ENCODE measurements at regions not wholly inside any gene's neighbourhood (a gene's known extent, or its start where the extent isn't known, plus 50 kb on each side); places are given as distances from the start of the nearest gene placed in this dataset.

GRCh38 chr11:23944923-23945322, 551.9 kb upstream of the LUZP2 start:
- no peak for TF ChIP-seq CTCF (IDR thresholded peaks at IDR 0.05)
- H3K27ac Mint-ChIP-seq, result no peak overlapping the region
- H3K9me3 Mint-ChIP-seq, result no peaks in the 10 kb centered on the region
- H3K27me3 Mint-ChIP-seq (ENCODE audit: insufficient read depth), result no peaks in the 10 kb centered on the region
- DNase-seq, result no peak
- 0 out of 2 replicates have a peak, but pooled peaks cover 4% of the 10 kb centered on the region for H3K36me3 Mint-ChIP-seq (ENCODE audit: low read depth)
- peaks cover 35% of the 10 kb centered on the region for H3K4me1 Mint-ChIP-seq (ENCODE audit: low read depth)
- H3K4me3 Mint-ChIP-seq, result no peak overlapping the region

GRCh38 chr11:23947883-23948282, 549.0 kb upstream of the LUZP2 start:
- H3K4me3 Mint-ChIP-seq, result no peak overlapping the region
- H3K9me3 Mint-ChIP-seq, result no peaks in the 10 kb centered on the region
- no peaks in the 10 kb centered on the region; the same call in 1 of the 2 replicates for H3K27me3 Mint-ChIP-seq (ENCODE audit: insufficient read depth)
- no peak for TF ChIP-seq CTCF (IDR thresholded peaks at IDR 0.05)
- no peak for DNase-seq
- H3K27ac Mint-ChIP-seq, result 0 out of 2 replicates have a peak overlapping the region, but pooled peaks have one; percentile 13
- peaks cover 35% of the 10 kb centered on the region for H3K4me1 Mint-ChIP-seq (ENCODE audit: low read depth)
- no peaks in the 10 kb centered on the region for H3K36me3 Mint-ChIP-seq (ENCODE audit: low read depth)

- no peak for TF ChIP-seq CTCF (IDR thresholded peaks at IDR 0.05)
- H3K9me3 Mint-ChIP-seq, result no peaks in the 10 kb centered on the region
- no peak overlapping the region for H3K4me3 Mint-ChIP-seq
- H3K4me1 Mint-ChIP-seq (ENCODE audit: low read depth), result peaks cover 35% of the 10 kb centered on the region
- no peak overlapping the region for H3K27ac Mint-ChIP-seq
- no peaks in the 10 kb centered on the region for H3K36me3 Mint-ChIP-seq (ENCODE audit: low read depth)
- DNase-seq, result no peak
- H3K27me3 Mint-ChIP-seq (ENCODE audit: insufficient read depth), result no peaks in the 10 kb centered on the region; the same call in 1 of the 2 replicates
These were observed 548.0 kb upstream of the LUZP2 start for GRCh38 chr11:23948851-23949250.

GRCh38 chr11:23953951-23954710, 542.7 kb upstream of the LUZP2 start:
- Mint-ChIP-seq H3K4me3 (no peak overlapping the region), H3K9me3 (no peaks in the 10 kb centered on the region), H3K27me3 (ENCODE audit: insufficient read depth) (no peaks in the 10 kb centered on the region; the same call in 1 of the 2 replicates), H3K4me1 (ENCODE audit: low read depth) (peaks cover 21% of the 10 kb centered on the region), H3K27ac (no peak overlapping the region), H3K36me3 (ENCODE audit: low read depth) (no peaks in the 10 kb centered on the region)
- TF ChIP-seq CTCF (IDR thresholded peaks at IDR 0.05), result no peak
- no peak for DNase-seq

GRCh38 chr11:23954730-23955129, 542.1 kb upstream of the LUZP2 start:
- no peak overlapping the region for H3K4me3 Mint-ChIP-seq
- H3K36me3 Mint-ChIP-seq (ENCODE audit: low read depth), result no peaks in the 10 kb centered on the region
- no peak for DNase-seq
- no peaks in the 10 kb centered on the region for H3K9me3 Mint-ChIP-seq
- H3K27ac Mint-ChIP-seq, result no peak overlapping the region
- peaks cover 16% of the 10 kb centered on the region for H3K4me1 Mint-ChIP-seq (ENCODE audit: low read depth)
- H3K27me3 Mint-ChIP-seq (ENCODE audit: insufficient read depth), result no peaks in the 10 kb centered on the region; the same call in 1 of the 2 replicates
- no peak for TF ChIP-seq CTCF (IDR thresholded peaks at IDR 0.05)

Measured in HFFc6 (cell line).